ENCODE measurements at regions not wholly inside any gene's neighbourhood (a gene's known extent, or its start where the extent isn't known, plus 50 kb on each side); places are given as distances from the start of the nearest gene placed in this dataset.

- Histone ChIP-seq H3K4me1 (replicated peaks in 1 of 2) (no peaks in the 10 kb centered on the region), H3K9me3 (replicated peaks in 1 of 3) (no peaks in the 10 kb centered on the region), H3K4me3 (no peak overlapping the region), H3K27me3 (no peaks in the 10 kb centered on the region), H3K27ac (no peak overlapping the region), H3K36me3 (replicated peaks in 1 of 2) (no peaks in the 10 kb centered on the region)
- WGBS, 4 donors: 42 to 68% (median 55%) methylated on average over 2 of the region's 2 CpGs
- TF ChIP-seq POLR2A (IDR thresholded peaks at IDR 0.05) (no peak), CTCF (IDR thresholded peaks at IDR 0.05) (no peak)
- intact Hi-C loops (cut with DNase I): no loop called here
- no peak for DNase-seq
These were observed 109.4 kb downstream of the TMEM30B start for GRCh38 chr14:61171727-61172126.

DNA sequence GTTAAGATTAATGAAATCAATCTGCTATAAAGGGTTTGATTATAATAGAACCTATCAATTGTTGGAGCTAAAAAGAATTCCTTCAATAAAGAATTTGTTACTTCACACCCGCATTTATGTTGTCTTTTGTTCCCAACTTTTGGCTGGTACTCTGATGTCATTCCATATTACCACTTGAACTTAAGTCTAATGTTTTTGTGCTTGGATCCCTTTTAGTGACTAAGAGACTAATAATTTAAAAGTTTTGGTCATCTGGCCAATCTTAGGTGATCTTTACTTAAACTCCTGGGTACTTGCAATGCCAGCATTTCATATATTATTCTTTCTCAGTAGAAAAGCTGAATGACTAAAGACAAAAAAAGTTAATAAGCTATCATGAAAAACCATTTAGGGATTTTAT is 113.0 kb downstream of the TMEM30B start:
- 91 to 92% (median 92%) methylated on average over 1 of the region's 1 CpG for WGBS, 4 donors
- Histone ChIP-seq H3K4me1 (replicated peaks in 1 of 2) (no peaks in the 10 kb centered on the region), H3K9me3 (replicated peaks in 1 of 3) (no peaks in the 10 kb centered on the region), H3K4me3 (no peak overlapping the region), H3K27ac (no peak overlapping the region), H3K36me3 (replicated peaks in 1 of 2) (no peaks in the 10 kb centered on the region), H3K27me3 (no peaks in the 10 kb centered on the region)
- intact Hi-C loops (cut with DNase I): no loop called here
- no peak for DNase-seq
- TF ChIP-seq POLR2A (IDR thresholded peaks at IDR 0.05) (no peak), CTCF (IDR thresholded peaks at IDR 0.05) (no peak)

DNA sequence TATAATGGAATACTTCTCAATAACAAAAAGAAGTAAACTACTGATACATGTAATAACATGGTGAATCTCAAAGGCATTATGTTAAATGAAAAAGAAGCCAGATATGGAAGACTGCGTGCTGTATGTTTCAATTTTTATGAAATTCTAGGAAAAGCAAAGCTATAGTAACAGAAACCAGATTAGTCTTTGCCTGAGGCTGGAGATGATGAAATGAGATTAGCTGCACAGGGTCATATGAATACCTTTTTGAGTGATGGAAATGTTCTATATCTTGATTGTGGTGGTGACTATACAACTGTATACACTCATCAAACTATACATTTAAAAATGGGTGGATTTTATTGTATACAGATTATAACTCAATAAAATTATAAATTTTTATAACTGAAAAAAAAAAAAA is 113.5 kb downstream of the TMEM30B start:
- H3K27me3 ChIP-seq: no peaks in the 10 kb centered on the region
- intact Hi-C loops (cut with DNase I): no loop called here
- no peaks in the 10 kb centered on the region for H3K4me1 ChIP-seq (replicated peaks in 1 of 2)
- no peaks in the 10 kb centered on the region for H3K36me3 ChIP-seq (replicated peaks in 1 of 2)
- no peak for TF ChIP-seq POLR2A (IDR thresholded peaks at IDR 0.05)
- TF ChIP-seq CTCF (IDR thresholded peaks at IDR 0.05): no peak
- WGBS, 4 donors: 88 to 100% (median 96%) methylated on average over 1 of the region's 1 CpG
- H3K9me3 ChIP-seq (replicated peaks in 1 of 3): no peaks in the 10 kb centered on the region
- H3K4me3 ChIP-seq: no peak overlapping the region
- DNase-seq: no peak
- no peak overlapping the region for H3K27ac ChIP-seq

- 84 to 92% (median 87%) methylated on average over 2 of the region's 2 CpGs for WGBS, 4 donors
- H3K27ac ChIP-seq: no peak overlapping the region
- TF ChIP-seq POLR2A (IDR thresholded peaks at IDR 0.05): no peak
- no peak for TF ChIP-seq CTCF (IDR thresholded peaks at IDR 0.05)
- intact Hi-C loops (cut with DNase I): no loop called here
- no peak overlapping the region for H3K4me3 ChIP-seq
- no peak for DNase-seq
- no peaks in the 10 kb centered on the region for H3K9me3 ChIP-seq (replicated peaks in 1 of 3)
- no peaks in the 10 kb centered on the region for H3K4me1 ChIP-seq (replicated peaks in 1 of 2)
- no peaks in the 10 kb centered on the region for H3K27me3 ChIP-seq
- H3K36me3 ChIP-seq (replicated peaks in 1 of 2): no peaks in the 10 kb centered on the region
These were observed 120.3 kb downstream of the TMEM30B start for GRCh38 chr14:61160798-61161197.
